BLaER1 treated with 17β-estradiol and CSF1 and Interleukin-3, amounts not matched to agents 10 nM and 100 nM (cell line): ENCODE measurements at regions not wholly inside any gene's neighbourhood (a gene's known extent, or its start where the extent isn't known, plus 50 kb on each side); places are given as distances from the start of the nearest gene placed in this dataset.

ENCODE experiments used
- H3K27ac ChIP-seq, 11 experiments: shearing (Covaris generic); formaldehyde crosslinking; 2 replicates each; pipeline ENCODE4 v1.8.1; 2022
- H3K27me3 ChIP-seq, 11 experiments: shearing (Covaris generic); formaldehyde crosslinking; 2 replicates each; pipeline ENCODE4 v1.8.1; 2022
- H3K36me3 ChIP-seq, 11 experiments: shearing (Covaris generic); formaldehyde crosslinking; 2 replicates each; pipeline ENCODE4 v1.8.1; 2022
- H3K4me1 ChIP-seq, 10 experiments: shearing (Covaris generic); formaldehyde crosslinking; 2 replicates each; pipeline ENCODE4 v1.8.1; 2022
- H3K4me2 ChIP-seq, 11 experiments: shearing (Covaris generic); formaldehyde crosslinking; 2 replicates each; pipeline ENCODE4 v1.8.1; 2022
- H3K4me3 ChIP-seq, 10 experiments: shearing (Covaris generic); formaldehyde crosslinking; 2 replicates each; pipeline ENCODE4 v1.8.1; 2022
- H3K9ac ChIP-seq, 11 experiments: shearing (Covaris generic); formaldehyde crosslinking; 2 replicates each; pipeline ENCODE4 v1.8.1; 2022
- H3K9me3 ChIP-seq, 11 experiments: shearing (Covaris generic); formaldehyde crosslinking; replicated peaks in 1 of 11; 2 replicates each; pipeline ENCODE4 v1.8.1; 2022
- H4K20me1 ChIP-seq, 11 experiments: shearing (Covaris generic); formaldehyde crosslinking; 2 replicates each; pipeline ENCODE4 v1.8.1; 2022
- Cebpa-rat ChIP-seq, 11 experiments: shearing (Covaris generic); IDR thresholded peaks; 2 replicates each; pipeline ENCODE4 v1.8.1; 2022

DNA sequence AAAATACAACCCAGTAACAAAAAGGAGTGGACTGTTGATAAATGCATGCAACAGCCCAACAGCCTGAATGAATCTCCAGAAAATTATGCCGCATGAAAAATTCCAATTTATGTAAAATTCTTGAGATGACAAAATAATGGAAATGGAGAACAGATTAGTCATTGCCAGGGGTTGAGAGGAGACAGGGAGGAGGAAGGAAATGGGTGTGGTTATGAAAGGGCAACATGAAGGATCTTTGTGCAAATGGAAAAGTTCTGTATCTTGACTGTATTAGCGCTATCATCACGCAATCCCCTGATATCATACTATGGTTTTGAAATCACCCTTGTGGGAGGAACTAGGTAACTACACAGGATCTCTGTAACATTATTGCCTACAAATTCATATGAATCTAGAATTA lies 1058.3 kb upstream of the RBFOX1 start:
- no peaks in the 10 kb centered on the region for H4K20me1 ChIP-seq
- TF ChIP-seq Cebpa-rat (IDR thresholded peaks at IDR 0.05), result no peak
- H3K36me3 ChIP-seq, result no peaks in the 10 kb centered on the region

DNA sequence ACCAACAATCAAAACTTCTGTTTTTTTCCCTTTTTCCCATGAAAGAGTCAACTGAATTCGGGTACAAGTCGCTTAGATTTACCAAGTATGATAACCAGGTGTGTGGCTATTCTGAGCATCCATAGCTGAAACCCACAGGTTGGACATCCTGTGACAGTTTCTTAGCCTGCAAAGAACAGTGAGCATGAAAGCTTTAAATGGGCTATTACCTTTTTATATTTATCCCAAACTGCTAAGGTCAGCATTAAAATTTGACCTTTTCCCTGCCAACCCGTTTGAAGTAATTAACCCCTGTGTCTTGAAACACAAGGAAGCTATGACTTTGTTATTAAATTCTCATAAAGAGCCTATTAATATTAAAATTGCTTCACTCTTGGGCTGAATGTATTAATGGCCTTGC lies 1065.0 kb upstream of the RBFOX1 start:
- no peak for TF ChIP-seq Cebpa-rat (IDR thresholded peaks at IDR 0.05)
- H3K9ac ChIP-seq, result no peak overlapping the region
- no peaks in the 10 kb centered on the region for H3K36me3 ChIP-seq
- H3K27me3 ChIP-seq, result no peaks in the 10 kb centered on the region
- peaks cover 0 to 11% (median 0%) of the 10 kb centered on the region in 10 experiments; a peak in 2 of 20 replicates for H3K4me1 ChIP-seq
- H4K20me1 ChIP-seq, result no peaks in the 10 kb centered on the region
- no peak overlapping the region for H3K27ac ChIP-seq
- H3K9me3 ChIP-seq, result no peaks in the 10 kb centered on the region
- no peak overlapping the region for H3K4me2 ChIP-seq
- H3K4me3 ChIP-seq, result no peak overlapping the region

More for the DNA sequence above, 1058.3 kb upstream of the RBFOX1 start:
- Histone ChIP-seq H3K27me3 (no peaks in the 10 kb centered on the region), H3K27ac (no peak overlapping the region), H3K4me3 (no peak overlapping the region), H3K9me3 (no peaks in the 10 kb centered on the region), H3K4me2 (peak overlapping the region in 6 of 11 experiments; percentile 2 to 70 (median 32); a peak in 9 of 22 replicates), H3K9ac (no peak overlapping the region), H3K4me1 (peaks cover 0 to 24% (median 9%) of the 10 kb centered on the region in 10 experiments; a peak in 10 of 20 replicates)

DNA sequence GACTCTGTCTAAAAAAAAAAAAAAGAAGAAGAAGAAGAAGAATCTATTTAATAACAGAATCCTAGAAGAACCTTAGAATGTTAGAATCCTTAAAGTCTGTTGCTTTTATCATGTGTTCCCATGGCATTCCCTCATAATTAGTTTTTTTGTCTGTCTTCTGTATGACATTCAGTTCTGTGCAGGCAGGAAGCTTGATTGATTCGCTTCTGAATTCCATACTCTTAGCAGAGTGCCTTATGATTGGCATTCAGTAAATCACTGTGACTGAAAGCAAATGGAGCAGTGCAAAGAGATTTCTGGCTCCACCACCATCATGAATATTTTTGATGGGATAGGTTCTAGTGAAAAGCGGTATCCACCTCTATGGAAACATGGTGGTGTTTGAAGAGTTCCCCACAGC lies 1065.9 kb upstream of the RBFOX1 start:
- Histone ChIP-seq H3K36me3 (no peaks in the 10 kb centered on the region), H3K4me2 (no peak overlapping the region), H3K27ac (no peak overlapping the region), H3K4me1 (peaks cover 0 to 11% (median 0%) of the 10 kb centered on the region in 10 experiments; a peak in 2 of 20 replicates), H4K20me1 (no peaks in the 10 kb centered on the region), H3K9ac (no peak overlapping the region), H3K4me3 (no peak overlapping the region), H3K9me3 (no peaks in the 10 kb centered on the region), H3K27me3 (no peaks in the 10 kb centered on the region)
- TF ChIP-seq Cebpa-rat (IDR thresholded peaks at IDR 0.05), result no peak

DNA sequence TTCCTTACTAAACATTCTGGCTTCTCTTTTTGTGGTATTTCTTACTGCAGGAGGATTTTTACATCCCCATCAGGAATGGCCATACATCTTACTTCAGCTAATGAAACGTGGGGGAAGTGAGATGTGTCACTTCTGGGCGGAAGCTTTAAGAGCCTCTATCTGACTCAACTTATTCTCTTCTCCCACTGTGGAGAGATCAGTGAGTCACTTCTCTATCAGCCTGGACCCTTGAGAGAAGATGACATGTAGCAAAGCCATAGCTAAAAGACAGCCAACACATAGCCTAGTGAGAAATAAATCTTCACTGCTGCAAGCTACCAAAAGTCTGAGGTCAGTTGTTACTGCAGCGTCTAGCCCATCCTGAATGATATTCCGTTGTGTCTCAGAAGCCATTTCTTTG lies 1066.7 kb upstream of the RBFOX1 start:
- no peak overlapping the region for H3K27ac ChIP-seq
- no peaks in the 10 kb centered on the region for H4K20me1 ChIP-seq
- no peak overlapping the region for H3K9ac ChIP-seq
- peaks cover 0 to 11% (median 0%) of the 10 kb centered on the region in 10 experiments; a peak in 2 of 20 replicates for H3K4me1 ChIP-seq
- TF ChIP-seq Cebpa-rat (IDR thresholded peaks at IDR 0.05), result no peak
- no peak overlapping the region for H3K4me3 ChIP-seq
- no peaks in the 10 kb centered on the region for H3K27me3 ChIP-seq
- H3K36me3 ChIP-seq, result no peaks in the 10 kb centered on the region
- H3K9me3 ChIP-seq, result no peaks in the 10 kb centered on the region
- peak overlapping the region in 1 of 11 experiments; percentile 9; a peak in 1 of 22 replicates for H3K4me2 ChIP-seq

DNA sequence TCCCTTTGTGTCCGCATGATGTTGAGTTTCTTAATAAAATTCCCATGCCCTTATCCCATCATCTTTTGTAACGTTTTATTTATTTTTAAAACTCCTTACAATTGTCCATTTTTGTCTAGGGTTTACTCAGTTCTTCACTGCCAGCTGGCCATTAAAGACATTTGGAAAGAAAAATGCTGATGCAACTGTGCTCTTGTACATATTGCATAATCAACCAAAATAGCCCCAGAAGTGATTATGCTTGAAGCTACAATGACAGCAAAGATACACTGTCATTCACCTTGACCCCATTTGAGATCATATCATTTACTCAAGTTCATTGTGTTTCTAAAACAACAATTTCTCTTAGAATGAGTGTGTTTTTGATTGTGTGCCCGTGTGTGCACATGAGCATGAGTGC lies 1074.6 kb upstream of the RBFOX1 start:
- H3K9ac ChIP-seq, result no peak overlapping the region
- H3K27ac ChIP-seq, result no peak overlapping the region
- no peaks in the 10 kb centered on the region for H3K27me3 ChIP-seq
- no peaks in the 10 kb centered on the region for H4K20me1 ChIP-seq
- H3K36me3 ChIP-seq, result no peaks in the 10 kb centered on the region
- H3K4me3 ChIP-seq, result no peak overlapping the region
- peak in 1 of 11 experiments; percentile 32; a peak in 2 of 22 replicates for TF ChIP-seq Cebpa-rat (IDR thresholded peaks at IDR 0.05)
- H3K4me2 ChIP-seq, result no peak overlapping the region
- H3K4me1 ChIP-seq, result no peaks in the 10 kb centered on the region
- 0 out of 22 replicates have a peak, but pooled peaks cover 0 to 3% (median 0%) of the 10 kb centered on the region in 11 experiments for H3K9me3 ChIP-seq

DNA sequence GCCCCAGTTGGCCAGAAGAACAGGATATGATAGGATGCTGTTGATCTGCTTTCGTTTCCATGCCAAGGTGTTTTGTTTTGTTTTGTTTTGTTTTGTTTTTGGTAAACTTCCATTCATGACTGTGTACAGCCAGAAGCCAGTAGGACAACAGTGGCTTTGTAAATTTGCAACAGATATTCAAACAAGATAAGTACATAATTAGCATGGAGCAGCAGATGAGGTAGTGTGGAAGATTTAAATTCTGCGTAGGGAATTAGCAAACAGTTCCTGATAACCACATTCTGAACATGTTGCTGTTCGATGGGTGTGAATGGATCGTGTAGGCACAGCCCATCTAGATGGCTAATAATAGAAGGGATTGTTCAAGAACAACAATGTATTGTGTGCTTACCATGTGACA lies 1080.1 kb upstream of the RBFOX1 start:
- Histone ChIP-seq H3K36me3 (no peaks in the 10 kb centered on the region), H4K20me1 (no peaks in the 10 kb centered on the region), H3K4me3 (no peak overlapping the region), H3K4me1 (no peaks in the 10 kb centered on the region), H3K9me3 (0 out of 22 replicates have a peak, but pooled peaks cover 0 to 2% (median 0%) of the 10 kb centered on the region in 11 experiments), H3K27me3 (no peaks in the 10 kb centered on the region), H3K4me2 (no peak overlapping the region), H3K27ac (no peak overlapping the region), H3K9ac (no peak overlapping the region)
- no peak for TF ChIP-seq Cebpa-rat (IDR thresholded peaks at IDR 0.05)

DNA sequence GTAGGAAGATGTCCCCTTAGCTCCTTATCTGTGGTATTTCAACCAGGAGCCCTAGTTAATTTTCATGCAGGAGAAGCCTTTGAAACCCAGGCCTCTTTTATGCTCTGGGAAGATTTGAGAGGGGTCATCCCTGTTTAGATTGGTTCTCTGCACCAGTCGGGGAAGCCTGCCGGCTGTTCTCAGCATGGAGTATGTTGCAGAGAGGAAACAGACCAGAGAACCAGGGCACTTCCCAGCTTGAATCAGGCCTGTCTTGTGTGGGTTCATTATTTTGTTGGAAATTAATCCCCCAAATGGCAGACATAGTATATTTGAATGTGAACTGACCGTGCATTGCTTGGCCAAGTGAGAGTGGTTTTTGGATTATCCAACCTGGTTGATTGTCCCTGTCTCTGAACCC lies 1082.1 kb upstream of the RBFOX1 start:
- Histone ChIP-seq H3K9ac (no peak overlapping the region), H3K9me3 (no peaks in the 10 kb centered on the region), H3K27ac (no peak overlapping the region), H3K4me2 (no peak overlapping the region), H3K27me3 (no peaks in the 10 kb centered on the region), H4K20me1 (no peaks in the 10 kb centered on the region), H3K36me3 (no peaks in the 10 kb centered on the region), H3K4me1 (no peaks in the 10 kb centered on the region), H3K4me3 (no peak overlapping the region)
- no peak for TF ChIP-seq Cebpa-rat (IDR thresholded peaks at IDR 0.05)

DNA sequence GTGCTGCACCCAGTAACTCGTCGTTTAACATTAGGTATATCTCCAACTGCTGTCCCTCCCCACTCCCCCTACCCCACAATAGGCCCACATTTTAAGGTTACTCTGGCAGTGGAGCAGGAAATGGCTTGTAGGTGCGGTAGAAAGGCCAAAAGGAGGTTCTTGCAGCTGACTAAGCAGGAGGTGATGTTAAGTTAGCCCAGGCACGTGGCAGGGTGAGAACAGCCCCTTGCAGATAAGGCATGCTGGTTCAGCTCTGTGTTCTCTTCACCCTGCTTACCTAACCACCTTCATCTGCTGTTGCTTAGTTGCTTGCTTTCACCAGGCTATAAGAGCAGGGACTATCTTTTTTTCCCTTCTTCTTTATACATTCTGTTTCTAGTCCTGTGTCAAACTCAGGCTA lies 1082.8 kb upstream of the RBFOX1 start:
- H3K27me3 ChIP-seq, result no peaks in the 10 kb centered on the region
- no peak overlapping the region for H3K27ac ChIP-seq
- no peak overlapping the region for H3K9ac ChIP-seq
- H4K20me1 ChIP-seq, result no peaks in the 10 kb centered on the region
- no peak overlapping the region for H3K4me2 ChIP-seq
- no peaks in the 10 kb centered on the region for H3K4me1 ChIP-seq
- H3K36me3 ChIP-seq, result no peaks in the 10 kb centered on the region
- H3K4me3 ChIP-seq, result no peak overlapping the region
- TF ChIP-seq Cebpa-rat (IDR thresholded peaks at IDR 0.05), result no peak
- no peaks in the 10 kb centered on the region for H3K9me3 ChIP-seq

DNA sequence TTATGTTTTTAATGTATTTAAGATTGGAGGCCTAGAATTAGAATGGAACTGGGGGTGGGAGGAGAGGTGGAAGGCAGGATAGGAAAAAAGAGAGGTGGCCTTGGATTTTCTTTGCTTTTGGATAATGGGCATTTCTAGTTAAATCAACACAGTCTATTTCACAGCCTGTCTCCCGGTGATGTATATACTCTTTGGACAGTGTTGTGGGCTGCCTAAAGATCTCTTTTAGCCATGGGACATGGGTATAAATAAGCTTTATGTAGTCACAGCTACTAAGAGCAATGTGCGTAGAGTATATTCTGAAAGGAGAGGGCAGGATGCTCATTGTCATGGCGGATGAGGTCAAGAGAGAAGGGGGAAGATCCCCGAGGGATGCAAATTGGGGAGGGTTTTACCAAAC lies 1084.4 kb upstream of the RBFOX1 start:
- H3K27ac ChIP-seq, result no peak overlapping the region
- H3K9me3 ChIP-seq, result no peaks in the 10 kb centered on the region
- H3K4me3 ChIP-seq, result no peak overlapping the region
- H3K27me3 ChIP-seq, result no peaks in the 10 kb centered on the region
- no peaks in the 10 kb centered on the region for H3K4me1 ChIP-seq
- H3K9ac ChIP-seq, result no peak overlapping the region
- H3K4me2 ChIP-seq, result no peak overlapping the region
- no peaks in the 10 kb centered on the region for H3K36me3 ChIP-seq
- no peaks in the 10 kb centered on the region for H4K20me1 ChIP-seq
- TF ChIP-seq Cebpa-rat (IDR thresholded peaks at IDR 0.05), result no peak

DNA sequence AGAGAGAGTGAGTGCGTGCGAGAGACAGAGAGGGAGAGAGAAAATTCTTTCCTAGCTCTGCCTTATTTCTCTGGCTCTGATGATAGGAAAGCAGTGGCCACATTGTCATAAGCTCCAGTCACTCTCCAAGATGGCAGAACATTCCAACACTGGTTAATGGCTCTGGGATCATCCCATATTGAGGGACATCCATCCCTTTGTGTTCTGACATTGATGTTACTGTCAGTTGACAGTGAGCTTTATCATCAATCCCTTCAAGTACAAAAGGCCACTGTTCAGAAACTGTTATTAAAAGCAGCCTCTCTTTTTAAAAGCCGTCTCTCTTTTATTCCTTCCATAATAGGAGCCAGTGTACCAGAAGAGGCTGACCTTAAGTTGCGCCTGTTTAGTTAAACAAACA lies 1084.9 kb upstream of the RBFOX1 start:
- Histone ChIP-seq H3K9ac (no peak overlapping the region), H4K20me1 (no peaks in the 10 kb centered on the region), H3K27ac (no peak overlapping the region), H3K36me3 (no peaks in the 10 kb centered on the region), H3K27me3 (no peaks in the 10 kb centered on the region), H3K4me2 (no peak overlapping the region), H3K4me1 (no peaks in the 10 kb centered on the region), H3K4me3 (no peak overlapping the region), H3K9me3 (no peaks in the 10 kb centered on the region)
- no peak for TF ChIP-seq Cebpa-rat (IDR thresholded peaks at IDR 0.05)
